ENCODE measurements at regions not wholly inside any gene's neighbourhood (a gene's known extent, or its start where the extent isn't known, plus 50 kb on each side); places are given as distances from the start of the nearest gene placed in this dataset.

GRCh38 chr1:96962751-96963211 is 241.2 kb downstream of the PTBP2 start:
- DNase-seq (ENCODE audit: extremely low read depth, low read depth) = no peak

GRCh38 chr1:96964761-96965160 is 243.2 kb downstream of the PTBP2 start:
- DNase-seq (ENCODE audit: extremely low read depth, low read depth) = no peak

- peak; percentile 49 for DNase-seq (ENCODE audit: extremely low read depth, low read depth)
Measured at GRCh38 chr1:96966536-96967138, 245.1 kb downstream of the PTBP2 start.

GRCh38 chr1:96967311-96967710 is 245.7 kb downstream of the PTBP2 start:
- no peak for DNase-seq (ENCODE audit: extremely low read depth, low read depth)

- DNase-seq (ENCODE audit: extremely low read depth, low read depth) = no peak
Measured at GRCh38 chr1:96968541-96968940, 247.0 kb downstream of the PTBP2 start.

- DNase-seq (ENCODE audit: extremely low read depth, low read depth) = no peak
Measured at GRCh38 chr1:96968983-96969382, 247.4 kb downstream of the PTBP2 start.

- no peak for DNase-seq (ENCODE audit: extremely low read depth, low read depth)
Measured at GRCh38 chr1:96969656-96970163, 248.1 kb downstream of the PTBP2 start.

- no peak for DNase-seq (ENCODE audit: extremely low read depth, low read depth)
Measured at GRCh38 chr1:96971439-96971838, 249.9 kb downstream of the PTBP2 start.

GRCh38 chr1:96971849-96972602 is 250.4 kb downstream of the PTBP2 start:
- DNase-seq (ENCODE audit: extremely low read depth, low read depth) = no peak

- no peak for DNase-seq (ENCODE audit: extremely low read depth, low read depth)
Measured at GRCh38 chr1:96973605-96974004, 252.0 kb downstream of the PTBP2 start.

- DNase-seq (ENCODE audit: extremely low read depth, low read depth) = no peak
Measured at GRCh38 chr1:96978444-96978843, 256.9 kb downstream of the PTBP2 start.

GRCh38 chr1:96978901-96979300 is 257.3 kb downstream of the PTBP2 start:
- DNase-seq (ENCODE audit: extremely low read depth, low read depth) = no peak

- no peak for DNase-seq (ENCODE audit: extremely low read depth, low read depth)
Measured at GRCh38 chr1:96979304-96980268, 258.0 kb downstream of the PTBP2 start.

- DNase-seq (ENCODE audit: extremely low read depth, low read depth) = no peak
Measured at GRCh38 chr1:96980448-96980847, 258.9 kb downstream of the PTBP2 start.

GRCh38 chr1:96981181-96981580 is 259.6 kb downstream of the PTBP2 start:
- DNase-seq (ENCODE audit: extremely low read depth, low read depth) = no peak

- DNase-seq (ENCODE audit: extremely low read depth, low read depth) = no peak
Measured at GRCh38 chr1:96982118-96982517, 260.5 kb downstream of the PTBP2 start.

- no peak for DNase-seq (ENCODE audit: extremely low read depth, low read depth)
Measured at GRCh38 chr1:96983866-96984265, 262.3 kb downstream of the PTBP2 start.

- DNase-seq (ENCODE audit: extremely low read depth, low read depth) = no peak
Measured at GRCh38 chr1:96987186-96987703, 265.7 kb downstream of the PTBP2 start.

- no peak for DNase-seq (ENCODE audit: extremely low read depth, low read depth)
Measured at GRCh38 chr1:96989302-96989701, 267.7 kb downstream of the PTBP2 start.

GRCh38 chr1:96990136-96990535 is 268.6 kb downstream of the PTBP2 start:
- no peak for DNase-seq (ENCODE audit: extremely low read depth, low read depth)

- DNase-seq (ENCODE audit: extremely low read depth, low read depth) = no peak
Measured at GRCh38 chr1:96991261-96991660, 269.7 kb downstream of the PTBP2 start.
